Colonic mucosa (tissue), 4 donors: ENCODE measurements at regions not wholly inside any gene's neighbourhood (a gene's known extent, or its start where the extent isn't known, plus 50 kb on each side); places are given as distances from the start of the nearest gene placed in this dataset.
"Not testable (repeated sequence)": the region's sequence is repeated elsewhere in the genome, so short reads cannot be mapped to it uniquely, and the experiment has no call there.

ENCODE experiments used
- DNase-seq: peaks from one replicate; pipeline ENCODE4 v3.0.0-alpha.2; 2020
- H3K27ac ChIP-seq: fragments of 200-600 bp; one replicate; pipeline ENCODE4 v1.8.0; 2021
- H3K27me3 ChIP-seq: fragments of 200-600 bp; one replicate; pipeline ENCODE4 v1.8.0; 2021
- H3K36me3 ChIP-seq: fragments of 200-600 bp; one replicate; pipeline ENCODE4 v1.8.0; 2021
- H3K4me1 ChIP-seq: fragments of 200-600 bp; one replicate; pipeline ENCODE4 v1.8.0; 2021; ENCODE audit warnings: mild to moderate bottlenecking
- H3K4me3 ChIP-seq: fragments of 200-600 bp; one replicate; pipeline ENCODE4 v1.8.0; 2021
- H3K9ac ChIP-seq, 2 donors: one replicate each; pipeline ENCODE4 v1.7.0; 2013; ENCODE audit warnings: control low read depth in 2 of 2, low read depth in 2 of 2, low read length in 2 of 2
- H3K9me3 ChIP-seq: fragments of 200-600 bp; one replicate; pipeline ENCODE4 v1.8.0; 2021
- CTCF ChIP-seq: fragments of 200-600 bp; IDR thresholded peaks from one replicate; pipeline ENCODE4 v1.8.0; 2022; ENCODE audit warnings: antibody characterized with exemption, mild to moderate bottlenecking
- intact Hi-C: fragments of 100-400 bp; cut with DNase I; formaldehyde crosslinking; loops from one replicate; pipeline ENCODE4 v1.14.1; 2022
- donor health status: healthy.
- donor health status: DM: no; HTN: no; CAD: no.
- donor health status: DM: no; HTN: no; CAD: no.

DNA sequence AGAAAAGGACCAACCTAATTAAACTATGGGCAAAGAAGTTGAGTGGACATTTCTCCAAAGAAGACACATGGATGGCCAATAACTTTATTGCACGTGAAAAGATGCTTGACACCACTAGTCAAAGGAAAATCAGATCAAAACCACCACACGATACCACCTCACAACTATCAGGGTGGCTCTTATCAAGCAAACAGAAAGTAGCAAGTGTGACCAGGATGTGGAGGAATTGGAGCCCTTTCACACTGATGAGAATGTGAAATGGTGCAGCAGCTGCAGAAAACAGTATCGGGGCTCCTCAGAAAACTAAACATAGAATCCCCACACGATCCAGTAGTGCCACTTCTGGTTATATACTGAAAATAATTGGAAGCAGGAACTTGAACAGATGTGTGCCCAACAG lies 72.2 kb upstream of the ALKAL2 start:
- no peak for DNase-seq
- no peak for TF ChIP-seq CTCF

GRCh38 chr2:359047-359446 lies 71.2 kb upstream of the ALKAL2 start:
- Histone ChIP-seq H3K36me3 (no peaks in the 10 kb centered on the region), H3K9ac (no peak overlapping the region), H3K9me3 (no peaks in the 10 kb centered on the region), H3K4me3 (no peak overlapping the region), H3K27me3 (no peaks in the 10 kb centered on the region), H3K27ac (no peak overlapping the region), H3K4me1 (no peaks in the 10 kb centered on the region)
- no peak for TF ChIP-seq CTCF
- intact Hi-C loops = no loop called here
- DNase-seq = no peak

More for the DNA sequence above, 72.2 kb upstream of the ALKAL2 start:
- Histone ChIP-seq H3K9me3 (no peaks in the 10 kb centered on the region), H3K27ac (no peak overlapping the region), H3K36me3 (no peaks in the 10 kb centered on the region), H3K4me1 (no peaks in the 10 kb centered on the region), H3K27me3 (no peaks in the 10 kb centered on the region), H3K4me3 (no peak overlapping the region), H3K9ac (no peak overlapping the region)
- intact Hi-C loops = no loop called here

DNA sequence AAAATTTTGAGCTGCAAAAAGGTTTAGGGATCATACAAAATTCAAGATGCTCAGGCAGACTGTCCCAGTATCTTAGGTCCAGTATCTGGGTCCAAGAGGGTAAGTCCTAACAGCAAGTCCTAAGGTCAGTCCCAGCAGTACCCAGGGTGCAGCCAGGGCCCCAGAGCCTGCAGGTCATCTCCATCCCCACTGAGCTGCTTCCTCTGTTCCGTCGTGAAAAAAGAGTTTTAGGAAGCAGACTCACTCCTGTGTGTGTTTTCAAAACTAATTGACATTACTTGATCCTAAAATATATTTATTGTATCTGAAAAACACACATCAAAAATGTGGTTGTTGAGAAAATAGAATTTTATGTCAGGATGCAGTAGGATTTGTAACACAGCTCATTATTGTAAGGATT lies 69.9 kb upstream of the ALKAL2 start:
- DNase-seq = no peak
- intact Hi-C loops = no loop called here
- Histone ChIP-seq H3K9me3 (no peaks in the 10 kb centered on the region), H3K9ac (no peak overlapping the region), H3K36me3 (no peaks in the 10 kb centered on the region), H3K27ac (no peak overlapping the region), H3K4me3 (no peak overlapping the region), H3K4me1 (no peaks in the 10 kb centered on the region), H3K27me3 (no peaks in the 10 kb centered on the region)
- no peak for TF ChIP-seq CTCF

- H3K36me3 ChIP-seq, H3K27me3 ChIP-seq, H3K9ac ChIP-seq, H3K4me1 ChIP-seq, H3K4me3 ChIP-seq, H3K9me3 ChIP-seq, intact Hi-C loops, DNase-seq, H3K27ac ChIP-seq: not testable (repeated sequence)
These were observed 68.4 kb upstream of the ALKAL2 start for GRCh38 chr2:356304-356703.

DNA sequence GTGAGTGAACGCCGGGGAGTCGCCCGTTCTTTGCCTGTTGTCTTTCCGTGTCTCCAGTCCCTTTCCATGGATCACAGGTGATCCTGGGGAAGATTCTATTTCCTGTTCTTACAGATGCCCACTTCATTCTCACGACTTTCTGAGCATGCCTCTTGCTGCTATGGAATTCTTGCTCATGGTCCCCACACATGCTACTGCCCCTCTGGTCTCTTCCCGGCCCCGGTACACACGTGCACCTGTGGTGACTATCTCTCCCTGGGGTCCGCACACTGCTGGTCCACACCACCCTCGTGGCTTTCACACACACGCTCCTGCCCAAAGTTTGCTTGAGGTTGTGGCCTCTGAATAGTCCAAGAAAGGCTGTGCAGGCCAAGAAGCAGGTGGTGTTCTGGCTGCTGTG lies 67.9 kb upstream of the ALKAL2 start:
- intact Hi-C loops = no loop called here
- no peak for DNase-seq
- Histone ChIP-seq H3K27ac (no peak overlapping the region), H3K9me3 (no peaks in the 10 kb centered on the region), H3K27me3 (no peaks in the 10 kb centered on the region), H3K4me3 (no peak overlapping the region), H3K4me1 (no peaks in the 10 kb centered on the region), H3K36me3 (no peaks in the 10 kb centered on the region), H3K9ac (no peak overlapping the region)
- no peak for TF ChIP-seq CTCF

GRCh38 chr2:352696-353095 lies 64.8 kb upstream of the ALKAL2 start:
- H3K9me3 ChIP-seq = no peaks in the 10 kb centered on the region
- no peak overlapping the region for H3K4me3 ChIP-seq
- H3K9ac ChIP-seq = no peak overlapping the region
- intact Hi-C loops = no loop called here
- TF ChIP-seq CTCF = no peak
- H3K27me3 ChIP-seq = no peaks in the 10 kb centered on the region
- H3K27ac ChIP-seq = no peak overlapping the region
- DNase-seq = no peak
- H3K36me3 ChIP-seq = no peaks in the 10 kb centered on the region
- no peaks in the 10 kb centered on the region for H3K4me1 ChIP-seq
